Type B pancreatic cell (in vitro differentiated cells): ENCODE measurements at regions not wholly inside any gene's neighbourhood (a gene's known extent, or its start where the extent isn't known, plus 50 kb on each side); places are given as distances from the start of the nearest gene placed in this dataset.

ENCODE experiments used
- DNase-seq: peaks from one replicate; pipeline ENCODE4 v3.0.0; 2021; ENCODE audit warnings: mixed read lengths; ENCODE audit not compliant: unreplicated experiment; ENCODE audit errors: extremely low spot score
- H3K27ac Mint-ChIP-seq: 2 replicates; pipeline ENCODE4 v1.8.0; 2021; ENCODE audit warnings: mild to moderate bottlenecking, mixed read lengths
- H3K27me3 Mint-ChIP-seq: 2 replicates; pipeline ENCODE4 v1.8.0; 2021; ENCODE audit warnings: mixed read lengths
- H3K36me3 Mint-ChIP-seq: 2 replicates; pipeline ENCODE4 v1.8.0; 2021; ENCODE audit warnings: mixed read lengths
- H3K4me1 Mint-ChIP-seq: one replicate; pipeline ENCODE4 v1.8.0; 2021; ENCODE audit warnings: mixed read lengths; ENCODE audit not compliant: unreplicated experiment
- H3K4me3 Mint-ChIP-seq: 2 replicates; pipeline ENCODE4 v1.8.0; 2021; ENCODE audit warnings: mild to moderate bottlenecking, mixed read lengths
- H3K9me3 Mint-ChIP-seq: 2 replicates; pipeline ENCODE4 v1.8.0; 2021; ENCODE audit warnings: mixed read lengths
- TF ChIP-seq, protein P1 (sequence below): fragments of 200-600 bp; sonication (generic); conservative IDR thresholded peaks from 2 replicates; pipeline ENCODE4 v1.5.0; 2021; ENCODE audit warnings: antibody characterized with exemption, mild to moderate bottlenecking

GRCh38 chr4:26217481-26217880 is 103.3 kb upstream of the RBPJ start:
- peaks cover 22% of the 10 kb centered on the region for H3K4me1 Mint-ChIP-seq
- H3K27me3 Mint-ChIP-seq = peaks cover 12% of the 10 kb centered on the region
- peaks cover 5% of the 10 kb centered on the region for H3K9me3 Mint-ChIP-seq
- no peaks in the 10 kb centered on the region for H3K36me3 Mint-ChIP-seq
- DNase-seq = no peak
- TF ChIP-seq, protein P1, sequence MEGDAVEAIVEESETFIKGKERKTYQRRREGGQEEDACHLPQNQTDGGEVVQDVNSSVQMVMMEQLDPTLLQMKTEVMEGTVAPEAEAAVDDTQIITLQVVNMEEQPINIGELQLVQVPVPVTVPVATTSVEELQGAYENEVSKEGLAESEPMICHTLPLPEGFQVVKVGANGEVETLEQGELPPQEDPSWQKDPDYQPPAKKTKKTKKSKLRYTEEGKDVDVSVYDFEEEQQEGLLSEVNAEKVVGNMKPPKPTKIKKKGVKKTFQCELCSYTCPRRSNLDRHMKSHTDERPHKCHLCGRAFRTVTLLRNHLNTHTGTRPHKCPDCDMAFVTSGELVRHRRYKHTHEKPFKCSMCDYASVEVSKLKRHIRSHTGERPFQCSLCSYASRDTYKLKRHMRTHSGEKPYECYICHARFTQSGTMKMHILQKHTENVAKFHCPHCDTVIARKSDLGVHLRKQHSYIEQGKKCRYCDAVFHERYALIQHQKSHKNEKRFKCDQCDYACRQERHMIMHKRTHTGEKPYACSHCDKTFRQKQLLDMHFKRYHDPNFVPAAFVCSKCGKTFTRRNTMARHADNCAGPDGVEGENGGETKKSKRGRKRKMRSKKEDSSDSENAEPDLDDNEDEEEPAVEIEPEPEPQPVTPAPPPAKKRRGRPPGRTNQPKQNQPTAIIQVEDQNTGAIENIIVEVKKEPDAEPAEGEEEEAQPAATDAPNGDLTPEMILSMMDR = no peak
- H3K4me3 Mint-ChIP-seq = no peak overlapping the region
- no peak overlapping the region for H3K27ac Mint-ChIP-seq

GRCh38 chr4:26217961-26218676 is 102.7 kb upstream of the RBPJ start:
- no peak for DNase-seq
- Mint-ChIP-seq H3K4me1 (peaks cover 22% of the 10 kb centered on the region), H3K4me3 (no peak overlapping the region), H3K27me3 (peaks cover 12% of the 10 kb centered on the region), H3K27ac (no peak overlapping the region), H3K36me3 (no peaks in the 10 kb centered on the region), H3K9me3 (peaks cover 5% of the 10 kb centered on the region)
- TF ChIP-seq, protein P1 = no peak

DNA sequence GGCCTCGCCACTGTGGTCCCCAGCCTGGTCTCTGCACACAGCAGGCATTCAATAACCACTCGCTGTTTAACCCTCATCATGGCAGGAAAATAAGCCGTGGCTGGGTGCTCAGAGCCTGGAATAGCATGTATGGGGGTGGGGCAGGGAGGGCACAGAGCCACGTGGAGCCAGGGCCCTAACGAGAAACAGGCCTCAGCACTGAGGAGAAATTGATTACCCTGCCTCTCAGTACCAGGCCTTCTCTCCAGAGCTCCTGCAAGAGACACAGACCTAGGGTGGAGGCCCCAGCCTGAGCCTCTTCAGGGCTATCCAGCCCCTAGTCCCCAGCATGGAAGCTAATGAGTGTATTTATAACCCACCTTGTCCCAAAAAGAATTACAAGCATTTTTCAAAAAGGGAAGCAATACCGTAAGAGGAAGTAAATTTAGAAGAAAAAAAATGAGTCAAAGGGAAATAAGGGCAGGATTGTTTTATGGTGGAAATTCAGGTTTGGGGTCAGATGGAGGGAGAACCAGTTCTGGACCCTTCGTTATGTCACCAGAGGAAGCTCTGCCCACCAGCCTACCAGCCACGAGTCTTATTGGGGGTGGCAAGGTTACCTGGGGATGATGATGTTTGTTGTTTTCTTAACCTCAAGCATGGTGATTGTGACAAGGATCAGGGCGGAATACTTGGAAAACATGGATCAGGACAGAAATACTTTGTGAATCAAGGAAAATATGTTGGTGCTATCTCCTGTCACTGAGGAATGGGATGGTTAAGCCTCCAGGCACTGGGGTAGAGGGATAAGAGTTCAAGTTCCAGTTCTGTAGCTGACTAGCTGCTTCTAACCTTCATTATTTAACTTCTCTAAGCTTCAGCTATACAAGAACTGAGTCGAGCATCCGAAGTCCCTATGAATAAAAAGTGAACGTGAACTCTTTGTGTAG is 101.9 kb upstream of the RBPJ start:
- Mint-ChIP-seq H3K27ac (peak overlapping the region; percentile 73), H3K9me3 (no peaks in the 10 kb centered on the region), H3K27me3 (peaks cover 5% of the 10 kb centered on the region), H3K4me3 (no peak overlapping the region), H3K36me3 (no peaks in the 10 kb centered on the region), H3K4me1 (peaks cover 16% of the 10 kb centered on the region)
- TF ChIP-seq, protein P1 = no peak
- DNase-seq = no peak

DNA sequence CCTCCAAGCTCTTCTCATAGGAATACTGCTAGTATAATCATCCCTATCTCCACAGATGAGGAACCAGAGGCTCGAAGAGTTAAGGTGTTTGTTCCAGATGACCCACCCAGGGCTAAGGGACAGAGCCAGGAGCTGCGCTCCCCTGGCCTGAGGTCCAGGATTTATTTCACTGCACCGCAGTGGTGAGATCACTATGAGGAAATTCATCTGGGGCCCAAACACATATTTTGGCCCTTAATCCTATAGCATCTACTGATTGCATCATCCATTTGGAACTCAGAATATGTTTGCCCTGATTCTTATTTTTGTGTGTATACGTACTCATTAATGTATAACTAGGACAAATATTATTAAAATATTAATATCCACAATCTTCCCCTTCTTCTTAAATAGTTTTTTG is 100.1 kb upstream of the RBPJ start:
- H3K36me3 Mint-ChIP-seq = no peaks in the 10 kb centered on the region
- TF ChIP-seq, protein P1 = no peak
- no peaks in the 10 kb centered on the region for H3K9me3 Mint-ChIP-seq
- H3K27me3 Mint-ChIP-seq = peaks cover 1% of the 10 kb centered on the region
- H3K4me1 Mint-ChIP-seq = peaks cover 19% of the 10 kb centered on the region
- H3K27ac Mint-ChIP-seq = no peak overlapping the region
- DNase-seq = no peak
- no peak overlapping the region for H3K4me3 Mint-ChIP-seq

DNA sequence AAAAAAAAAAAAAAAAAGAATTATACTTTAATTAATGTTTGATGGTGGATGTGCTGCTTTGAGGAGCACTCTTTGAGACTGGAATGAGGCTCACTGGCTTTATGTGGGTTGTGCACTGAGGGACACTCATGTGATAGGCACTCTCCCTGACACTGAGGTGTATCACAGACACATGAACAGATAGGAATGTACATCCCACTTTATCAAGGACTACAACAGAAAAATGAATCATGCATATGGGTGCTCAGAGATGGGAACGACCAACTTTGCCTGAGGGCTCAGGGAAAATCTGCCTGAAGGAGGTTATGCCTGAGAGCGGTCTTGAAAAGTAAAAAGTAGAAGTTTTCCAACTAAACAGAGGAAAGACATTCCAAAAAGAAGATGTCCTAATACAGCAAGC is 97.7 kb upstream of the RBPJ start:
- TF ChIP-seq, protein P1 = no peak
- no peaks in the 10 kb centered on the region for H3K36me3 Mint-ChIP-seq
- H3K27ac Mint-ChIP-seq = no peak overlapping the region
- H3K27me3 Mint-ChIP-seq = no peaks in the 10 kb centered on the region
- H3K9me3 Mint-ChIP-seq = no peaks in the 10 kb centered on the region
- DNase-seq = no peak
- peaks cover 34% of the 10 kb centered on the region for H3K4me1 Mint-ChIP-seq
- H3K4me3 Mint-ChIP-seq = no peak overlapping the region
